Bronchial epithelial cell (primary cell): ENCODE measurements at regions not wholly inside any gene's neighbourhood (a gene's known extent, or its start where the extent isn't known, plus 50 kb on each side); places are given as distances from the start of the nearest gene placed in this dataset.

Experiments
- DNase-seq: peaks from one replicate; pipeline ENCODE4 v3.0.0-alpha.2; 2010; ENCODE audit warnings: low read depth
- FAIRE-seq: peaks from 2 replicates; lab custom pipeline; 2011; peaks lifted over from hg19 to GRCh38; lab: Jason Lieb, UNC
- H3K27me3 ChIP-seq: 2 replicates; pipeline ENCODE4 v1.5.1; 2011; ENCODE audit warnings: low read length; ENCODE audit not compliant: control insufficient read depth, insufficient read depth
- H3K36me3 ChIP-seq: 2 replicates; pipeline ENCODE4 v1.5.1; 2011; ENCODE audit warnings: low read length; ENCODE audit not compliant: control insufficient read depth, insufficient read depth
- H3K4me3 ChIP-seq: 2 replicates; pipeline ENCODE4 v1.5.1; 2011; ENCODE audit warnings: mild to moderate bottlenecking, low read depth, low read length, control low read depth
- TF ChIP-seq, protein P1 (sequence below): IDR thresholded peaks from 2 replicates; pipeline ENCODE4 v1.5.1; 2011; ENCODE audit warnings: mild to moderate bottlenecking, moderate library complexity, low read length, control low read depth, inconsistent platforms; ENCODE audit not compliant: insufficient read depth, severe bottlenecking

DNA sequence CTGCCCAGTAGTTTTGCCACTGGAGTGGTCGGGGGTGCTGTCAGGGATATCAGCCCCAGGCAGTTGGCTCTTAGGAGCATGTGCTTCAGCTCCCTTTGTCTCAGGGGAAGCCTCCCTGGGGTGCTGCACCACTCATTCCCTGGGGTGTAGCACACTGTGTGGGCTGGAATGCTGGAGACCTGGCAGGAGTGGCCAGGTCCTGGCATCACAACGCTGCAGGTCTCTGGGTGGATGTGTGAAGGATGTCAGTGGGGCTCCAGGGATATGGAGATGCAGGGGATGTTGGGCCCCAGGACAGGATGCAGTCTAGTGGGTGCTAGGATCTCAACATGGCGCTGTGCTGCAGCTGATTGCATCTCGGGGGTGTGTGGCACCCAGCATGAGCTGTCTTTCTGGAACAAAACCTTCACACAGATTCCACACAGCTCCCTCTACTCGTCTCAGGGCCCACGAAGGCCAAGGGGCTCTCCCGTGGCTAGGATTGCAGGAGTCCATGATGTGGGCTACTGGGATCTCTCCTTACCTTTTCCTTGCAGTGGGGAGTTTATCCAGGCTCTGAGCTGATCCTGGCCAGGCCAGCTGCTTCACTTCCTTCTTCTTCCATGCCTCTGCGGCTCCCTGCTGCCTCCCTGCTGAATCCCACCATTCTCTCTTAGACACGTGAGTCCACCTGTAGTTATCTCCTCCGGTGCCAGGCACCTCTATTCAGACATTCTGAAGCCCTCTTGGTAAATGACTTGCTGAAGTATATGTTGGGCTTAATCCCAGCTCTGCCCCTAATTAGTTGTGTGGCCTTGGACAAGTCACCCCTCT, 295.1 kb downstream of the RPS24 start:
- TF ChIP-seq, protein P1, sequence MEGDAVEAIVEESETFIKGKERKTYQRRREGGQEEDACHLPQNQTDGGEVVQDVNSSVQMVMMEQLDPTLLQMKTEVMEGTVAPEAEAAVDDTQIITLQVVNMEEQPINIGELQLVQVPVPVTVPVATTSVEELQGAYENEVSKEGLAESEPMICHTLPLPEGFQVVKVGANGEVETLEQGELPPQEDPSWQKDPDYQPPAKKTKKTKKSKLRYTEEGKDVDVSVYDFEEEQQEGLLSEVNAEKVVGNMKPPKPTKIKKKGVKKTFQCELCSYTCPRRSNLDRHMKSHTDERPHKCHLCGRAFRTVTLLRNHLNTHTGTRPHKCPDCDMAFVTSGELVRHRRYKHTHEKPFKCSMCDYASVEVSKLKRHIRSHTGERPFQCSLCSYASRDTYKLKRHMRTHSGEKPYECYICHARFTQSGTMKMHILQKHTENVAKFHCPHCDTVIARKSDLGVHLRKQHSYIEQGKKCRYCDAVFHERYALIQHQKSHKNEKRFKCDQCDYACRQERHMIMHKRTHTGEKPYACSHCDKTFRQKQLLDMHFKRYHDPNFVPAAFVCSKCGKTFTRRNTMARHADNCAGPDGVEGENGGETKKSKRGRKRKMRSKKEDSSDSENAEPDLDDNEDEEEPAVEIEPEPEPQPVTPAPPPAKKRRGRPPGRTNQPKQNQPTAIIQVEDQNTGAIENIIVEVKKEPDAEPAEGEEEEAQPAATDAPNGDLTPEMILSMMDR, result no peak
- no peaks in the 10 kb centered on the region for H3K36me3 ChIP-seq
- DNase-seq (no peak), FAIRE-seq (no peak)
- no peak overlapping the region for H3K4me3 ChIP-seq
- H3K27me3 ChIP-seq, result no peaks in the 10 kb centered on the region

GRCh38 chr10:78330884-78331283, 297.2 kb downstream of the RPS24 start:
- no peak for DNase-seq
- Histone ChIP-seq H3K27me3 (no peaks in the 10 kb centered on the region), H3K4me3 (no peak overlapping the region), H3K36me3 (no peaks in the 10 kb centered on the region)
- TF ChIP-seq, protein P1, result no peak
- no peak for FAIRE-seq

GRCh38 chr10:78331391-78331922, 297.8 kb downstream of the RPS24 start:
- H3K4me3 ChIP-seq, result no peak overlapping the region
- FAIRE-seq (no peak), DNase-seq (no peak)
- H3K27me3 ChIP-seq, result no peaks in the 10 kb centered on the region
- TF ChIP-seq, protein P1, result no peak
- no peaks in the 10 kb centered on the region for H3K36me3 ChIP-seq

GRCh38 chr10:78332012-78332411, 298.3 kb downstream of the RPS24 start:
- TF ChIP-seq, protein P1, result no peak
- DNase-seq, result no peak
- FAIRE-seq, result no peak

GRCh38 chr10:78332657-78333056, 299.0 kb downstream of the RPS24 start:
- TF ChIP-seq, protein P1, result no peak
- no peaks in the 10 kb centered on the region for H3K36me3 ChIP-seq
- no peaks in the 10 kb centered on the region for H3K27me3 ChIP-seq
- H3K4me3 ChIP-seq, result no peak overlapping the region
- no peak for FAIRE-seq
- DNase-seq, result no peak

More at GRCh38 chr10:78332012-78332411, 298.3 kb downstream of the RPS24 start:
- Histone ChIP-seq H3K27me3 (no peaks in the 10 kb centered on the region), H3K36me3 (no peaks in the 10 kb centered on the region), H3K4me3 (no peak overlapping the region)
